Psoas muscle (tissue), 7 donors: ENCODE measurements at regions not wholly inside any gene's neighbourhood (a gene's known extent, or its start where the extent isn't known, plus 50 kb on each side); places are given as distances from the start of the nearest gene placed in this dataset.

Experiments used
- ATAC-seq, 4 donors: fragments of 200-7000 bp; cut with Tn5 transposase; one replicate each; pipeline ENCODE4 v1.9.1; 2020; ENCODE audit warnings: moderate library complexity in 3 of 4, mild to moderate bottlenecking in 2 of 4
- DNase-seq, 2 donors: peaks; one replicate each; pipeline ENCODE4 v3.0.0-alpha.2; 2020
- H3K27ac ChIP-seq: fragments of 200-600 bp; one replicate; pipeline ENCODE4 v1.8.0; 2022
- H3K27me3 ChIP-seq, 3 donors: fragments of 200-600 bp in 1 of 3; one replicate each; pipeline versions ENCODE4 v1.6.1 to v1.8.0; 2013 to 2022; ENCODE audit warnings: low read length in 2 of 3, mild to moderate bottlenecking in 2 of 3, moderate library complexity in 1 of 3; ENCODE audit not compliant: insufficient read depth in 3 of 3
- H3K36me3 ChIP-seq, 2 donors: fragments of 200-600 bp in 1 of 2; one replicate each; pipeline versions ENCODE4 v1.6.1 to v1.8.0; 2013 to 2022; ENCODE audit warnings: low read depth in 1 of 2, mild to moderate bottlenecking in 1 of 2, moderate library complexity in 1 of 2; ENCODE audit not compliant: insufficient read depth in 1 of 2
- H3K4me1 ChIP-seq: fragments of 200-600 bp; one replicate; pipeline ENCODE4 v1.8.0; 2022
- H3K4me3 ChIP-seq: fragments of 200-600 bp; one replicate; pipeline ENCODE4 v1.8.0; 2022; ENCODE audit warnings: mild to moderate bottlenecking
- H3K9me3 ChIP-seq: fragments of 200-600 bp; one replicate; pipeline ENCODE4 v1.8.0; 2022
- CTCF ChIP-seq: fragments of 200-600 bp; IDR thresholded peaks from one replicate; pipeline ENCODE4 v1.8.0; 2022; ENCODE audit warnings: antibody characterized with exemption
- WGBS, 3 donors: extraction: QIAGEN DNeasy Blood & Tissue Kit; methylation state at CpG; one replicate each; pipeline versions ENCODE4 v1.1.6 to v1.1.7; 2013; 5-methylcytosine and 5-hydroxymethylcytosine counted together
- intact Hi-C, 2 donors: fragments of 100-400 bp; cut with DNase I; formaldehyde crosslinking; loops; one replicate each; pipeline versions ENCODE4 v1.11.0 to v1.14.2; 2022
- donor health status: healthy with polysubstance abuse.
- donor health status: DM: no; HTN: no; CAD: no; lungs with moderate emphysema.
- donor health status: Bipolar disorder and iron deficiency.
- donor health status: healthy.
- donor health status: DM: yes; HTN: yes; CAD: no.
- donor health status: DM: no; HTN: no; CAD: no.
- donor health status: DM: yes; HTN: yes; CAD: no.

- intact Hi-C loops = no loop called here
- H3K4me3 ChIP-seq = no peak overlapping the region
- no peaks in the 10 kb centered on the region for H3K9me3 ChIP-seq
- no peaks in the 10 kb centered on the region for H3K36me3 ChIP-seq
- 63 to 90% (median 85%) methylated on average over 1 of the region's 1 CpG for WGBS, 3 donors
- no peak overlapping the region for H3K27ac ChIP-seq
- no peaks in the 10 kb centered on the region for H3K4me1 ChIP-seq
- no peak for TF ChIP-seq CTCF
- H3K27me3 ChIP-seq = no peaks in the 10 kb centered on the region
- no peak for ATAC-seq
- no peak for DNase-seq
Observed at GRCh38 chr18:53990485-53990884, 234.0 kb downstream of the MBD2 start.

- H3K4me1 ChIP-seq = no peaks in the 10 kb centered on the region
- H3K27me3 ChIP-seq = no peaks in the 10 kb centered on the region
- TF ChIP-seq CTCF = no peak
- H3K36me3 ChIP-seq = no peaks in the 10 kb centered on the region
- H3K9me3 ChIP-seq = no peaks in the 10 kb centered on the region
- intact Hi-C loops = no loop called here
- H3K27ac ChIP-seq = no peak overlapping the region
- DNase-seq (no peak), ATAC-seq (no peak)
- 45 to 58% (median 51%) methylated on average over 3 of the region's 3 CpGs for WGBS, 3 donors
- H3K4me3 ChIP-seq = no peak overlapping the region
Observed at GRCh38 chr18:53984021-53984420, 240.4 kb downstream of the MBD2 start.

- WGBS, 3 donors = 35 to 88% (median 79%) methylated on average over 1 of the region's 1 CpG
Observed at GRCh38 chr18:53971331-53971730, 253.1 kb downstream of the MBD2 start.

GRCh38 chr18:53952700-53953099 lies 271.8 kb downstream of the MBD2 start:
- intact Hi-C loops = no loop called here
- ATAC-seq (no peak), DNase-seq (no peak)
- Histone ChIP-seq H3K4me3 (no peak overlapping the region), H3K36me3 (no peaks in the 10 kb centered on the region), H3K9me3 (no peaks in the 10 kb centered on the region), H3K27me3 (no peaks in the 10 kb centered on the region), H3K4me1 (no peaks in the 10 kb centered on the region), H3K27ac (no peak overlapping the region)
- WGBS, 3 donors = 91 to 96% (median 93%) methylated on average over 3 of the region's 3 CpGs
- TF ChIP-seq CTCF = no peak

More at GRCh38 chr18:53971331-53971730, 253.1 kb downstream of the MBD2 start:
- intact Hi-C loops = no loop called here
- no peak for DNase-seq
- H3K36me3 ChIP-seq = no peaks in the 10 kb centered on the region
- peaks cover 4% of the 10 kb centered on the region for H3K9me3 ChIP-seq
- TF ChIP-seq CTCF = no peak
- no peak overlapping the region for H3K27ac ChIP-seq
- no peak for ATAC-seq
- H3K4me3 ChIP-seq = no peak overlapping the region
- no peaks in the 10 kb centered on the region for H3K27me3 ChIP-seq
- H3K4me1 ChIP-seq = no peaks in the 10 kb centered on the region

GRCh38 chr18:53950545-53950944 lies 273.9 kb downstream of the MBD2 start:
- no peak for ATAC-seq
- intact Hi-C loops = no loop called here
- Histone ChIP-seq H3K27ac (no peak overlapping the region), H3K36me3 (no peaks in the 10 kb centered on the region), H3K4me3 (no peak overlapping the region), H3K9me3 (no peaks in the 10 kb centered on the region), H3K4me1 (no peaks in the 10 kb centered on the region), H3K27me3 (no peaks in the 10 kb centered on the region)
- DNase-seq = no peak
- TF ChIP-seq CTCF = no peak
- WGBS, 3 donors = 68 to 89% (median 70%) methylated on average over 1 of the region's 1 CpG
